ENCODE measurements at regions not wholly inside any gene's neighbourhood (a gene's known extent, or its start where the extent isn't known, plus 50 kb on each side); places are given as distances from the start of the nearest gene placed in this dataset.
"Not testable (repeated sequence)": the region's sequence is repeated elsewhere in the genome, so short reads cannot be mapped to it uniquely, and the experiment has no call there.

- not testable (repeated sequence) for TF ChIP-seq CTCF, POLR2A (IDR thresholded peaks at IDR 0.05)
Measured at GRCh38 chr7:145102199-145102598, 266.3 kb upstream of the TPK1 start.
